ENCODE measurements at regions not wholly inside any gene's neighbourhood (a gene's known extent, or its start where the extent isn't known, plus 50 kb on each side); places are given as distances from the start of the nearest gene placed in this dataset.

DNA sequence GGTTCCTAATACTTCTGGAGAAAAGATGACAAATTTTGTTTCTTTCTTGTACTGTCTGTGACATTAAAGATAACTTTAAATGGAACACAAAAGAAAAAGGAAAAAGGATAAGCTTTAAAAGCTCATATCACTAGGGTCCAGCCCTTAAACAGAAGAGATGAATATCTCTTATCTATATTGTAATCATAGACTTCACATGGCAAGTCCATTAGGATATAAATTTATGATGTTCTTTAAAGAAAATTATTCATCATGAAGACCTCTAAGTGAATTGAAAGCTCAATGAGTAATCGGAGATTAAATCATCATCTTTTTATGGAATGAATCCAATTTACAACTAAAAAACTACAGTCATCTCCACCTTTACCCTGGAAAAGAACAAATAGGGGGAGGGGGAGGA, 111.6 kb upstream of the SATB2 start:
- Histone ChIP-seq H3K27ac (no peak overlapping the region), H3K4me3 (no peak overlapping the region), H3K4me1 (no peaks in the 10 kb centered on the region), H3K9me3 (no peaks in the 10 kb centered on the region), H3K36me3 (no peaks in the 10 kb centered on the region), H3K27me3 (no peaks in the 10 kb centered on the region)
- TF ChIP-seq CTCF (IDR thresholded peaks at IDR 0.05) = no peak
- TF ChIP-seq POLR2A (IDR thresholded peaks at IDR 0.05) = no peak
- TF ChIP-seq EP300 (IDR thresholded peaks at IDR 0.05) = no peak
- WGBS, 2 donors = 55 to 56% methylated on average over 1 of the region's 1 CpG
- no peak for DNase-seq (ENCODE audit: low spot score in 2 of 2)

DNA sequence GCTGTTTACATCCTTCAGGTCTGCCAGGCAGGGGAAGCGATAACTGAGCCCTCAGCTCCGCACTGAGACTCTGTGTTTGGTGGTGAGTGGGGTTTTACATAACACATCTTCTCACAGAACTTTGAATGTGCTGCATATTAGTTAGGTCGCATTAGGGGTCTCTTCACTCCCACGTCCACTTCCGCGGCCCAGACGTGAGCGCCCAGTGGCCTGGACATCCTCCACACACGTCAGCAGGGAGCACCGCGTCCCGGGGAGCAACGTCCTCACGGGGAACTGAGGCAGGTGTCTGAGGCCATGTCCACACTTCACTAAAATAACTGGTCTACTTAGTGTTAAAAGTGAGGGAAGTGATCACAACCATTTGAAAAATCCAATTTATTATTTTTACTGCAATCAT, 100.4 kb upstream of the SATB2 start:
- H3K4me3 ChIP-seq = no peak overlapping the region
- no peaks in the 10 kb centered on the region for H3K36me3 ChIP-seq
- DNase-seq (ENCODE audit: low spot score in 2 of 2) = no peak
- no peaks in the 10 kb centered on the region for H3K4me1 ChIP-seq
- H3K27ac ChIP-seq = no peak overlapping the region
- no peaks in the 10 kb centered on the region for H3K27me3 ChIP-seq
- no peaks in the 10 kb centered on the region for H3K9me3 ChIP-seq
- TF ChIP-seq EP300 (IDR thresholded peaks at IDR 0.05) = no peak
- TF ChIP-seq CTCF (IDR thresholded peaks at IDR 0.05) = no peak
- TF ChIP-seq POLR2A (IDR thresholded peaks at IDR 0.05) = no peak
- WGBS, 2 donors = 90 to 93% methylated on average over 14 of the region's 14 CpGs

GRCh38 chr2:199556527-199557285, 99.0 kb upstream of the SATB2 start:
- no peak overlapping the region for H3K27ac ChIP-seq
- DNase-seq (ENCODE audit: low spot score in 2 of 2) = no peak
- no peaks in the 10 kb centered on the region for H3K4me1 ChIP-seq
- WGBS, 2 donors = 78 to 83% methylated on average over 12 of the region's 12 CpGs
- no peaks in the 10 kb centered on the region for H3K9me3 ChIP-seq
- TF ChIP-seq EP300 (IDR thresholded peaks at IDR 0.05) (no peak), CTCF (IDR thresholded peaks at IDR 0.05) (no peak), POLR2A (IDR thresholded peaks at IDR 0.05) (no peak)
- H3K4me3 ChIP-seq = no peak overlapping the region
- H3K36me3 ChIP-seq = no peaks in the 10 kb centered on the region
- no peaks in the 10 kb centered on the region for H3K27me3 ChIP-seq

- H3K4me3 ChIP-seq = no peak overlapping the region
- no peaks in the 10 kb centered on the region for H3K4me1 ChIP-seq
- 75 to 81% methylated on average over 2 of the region's 2 CpGs for WGBS, 2 donors
- no peaks in the 10 kb centered on the region for H3K27me3 ChIP-seq
- H3K27ac ChIP-seq = no peak overlapping the region
- DNase-seq (ENCODE audit: low spot score in 2 of 2) = no peak
- no peaks in the 10 kb centered on the region for H3K9me3 ChIP-seq
- no peaks in the 10 kb centered on the region for H3K36me3 ChIP-seq
- TF ChIP-seq POLR2A (IDR thresholded peaks at IDR 0.05) (no peak), EP300 (IDR thresholded peaks at IDR 0.05) (no peak), CTCF (IDR thresholded peaks at IDR 0.05) (no peak)
These were observed 96.3 kb upstream of the SATB2 start for GRCh38 chr2:199554026-199554425.

DNA sequence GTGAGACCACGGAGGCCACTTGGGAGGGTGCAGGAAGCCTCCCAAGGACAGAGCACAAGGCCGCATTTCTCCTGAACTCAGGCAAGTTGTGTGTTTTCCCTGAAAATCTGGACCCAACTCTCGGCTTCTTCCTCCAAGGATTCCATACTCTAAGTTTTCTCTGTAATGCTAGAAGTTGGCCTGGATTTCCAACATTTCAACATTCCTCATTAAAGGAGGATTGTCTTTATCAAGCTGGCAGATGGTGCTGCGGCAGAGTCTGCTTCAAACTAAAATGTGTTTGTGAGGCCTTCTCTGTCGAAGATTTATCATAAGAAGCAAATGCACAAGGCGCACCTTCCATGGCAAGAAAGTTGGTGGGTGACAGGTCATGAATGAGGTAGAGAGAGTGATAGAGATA, 94.4 kb upstream of the SATB2 start:
- no peak for DNase-seq (ENCODE audit: low spot score in 2 of 2)
- Histone ChIP-seq H3K36me3 (no peaks in the 10 kb centered on the region), H3K4me3 (no peak overlapping the region), H3K9me3 (no peaks in the 10 kb centered on the region), H3K4me1 (no peaks in the 10 kb centered on the region), H3K27me3 (no peaks in the 10 kb centered on the region), H3K27ac (no peak overlapping the region)
- WGBS, 2 donors = 82 to 83% methylated on average over 6 of the region's 6 CpGs
- TF ChIP-seq EP300 (IDR thresholded peaks at IDR 0.05) (no peak), POLR2A (IDR thresholded peaks at IDR 0.05) (no peak), CTCF (IDR thresholded peaks at IDR 0.05) (no peak)
